ENCODE measurements at regions not wholly inside any gene's neighbourhood (a gene's known extent, or its start where the extent isn't known, plus 50 kb on each side); places are given as distances from the start of the nearest gene placed in this dataset.
"Not testable (repeated sequence)": the region's sequence is repeated elsewhere in the genome, so short reads cannot be mapped to it uniquely, and the experiment has no call there.

GRCh38 chr16:13835387-13835786, 84.6 kb upstream of the ERCC4 start:
- DNase-seq = no peak

- no peak for DNase-seq
Observed at GRCh38 chr16:13835935-13836730, 83.8 kb upstream of the ERCC4 start.

GRCh38 chr16:13838401-13839190, 81.4 kb upstream of the ERCC4 start:
- DNase-seq = no peak

GRCh38 chr16:13839577-13839976, 80.4 kb upstream of the ERCC4 start:
- DNase-seq = no peak

- no peak for DNase-seq
Observed at GRCh38 chr16:13845232-13845631, 74.7 kb upstream of the ERCC4 start.

GRCh38 chr16:13848795-13849194, 71.2 kb upstream of the ERCC4 start:
- no peak for DNase-seq

- DNase-seq = not testable (repeated sequence)
Observed at GRCh38 chr16:13850173-13850572, 69.8 kb upstream of the ERCC4 start.

- DNase-seq = no peak
Observed at GRCh38 chr16:13852827-13853226, 67.1 kb upstream of the ERCC4 start.

- no peak for DNase-seq
Observed at GRCh38 chr16:13856398-13856797, 63.6 kb upstream of the ERCC4 start.

GRCh38 chr16:13856811-13857511, 63.0 kb upstream of the ERCC4 start:
- no peak for DNase-seq

GRCh38 chr16:13858873-13859580, 60.9 kb upstream of the ERCC4 start:
- no peak for DNase-seq

GRCh38 chr16:13863075-13863765, 56.7 kb upstream of the ERCC4 start:
- no peak for DNase-seq

GRCh38 chr16:13864689-13865088, 55.3 kb upstream of the ERCC4 start:
- DNase-seq = no peak

GRCh38 chr16:13866073-13866472, 53.9 kb upstream of the ERCC4 start:
- DNase-seq = peak in 2 of 4 experiments; percentile 1 to 3

All from activated naive CD4-positive, alpha-beta T cell (primary cell).